Ishikawa (cell line): ENCODE measurements at regions not wholly inside any gene's neighbourhood (a gene's known extent, or its start where the extent isn't known, plus 50 kb on each side); places are given as distances from the start of the nearest gene placed in this dataset.

ENCODE experiments used
- CEBPB ChIP-seq: IDR thresholded peaks from 2 replicates; pipeline ENCODE4 v1.6.1; 2012
- CREB1 ChIP-seq: IDR thresholded peaks from 2 replicates; pipeline ENCODE4 v1.6.1; 2012; ENCODE audit warnings: low read depth
- EGR1 ChIP-seq: IDR thresholded peaks from 2 replicates; pipeline ENCODE4 v1.6.1; 2012
- EP300 ChIP-seq: IDR thresholded peaks from 2 replicates; pipeline ENCODE4 v1.6.1; 2012; ENCODE audit warnings: borderline replicate concordance
- FOXM1 ChIP-seq: IDR thresholded peaks from 2 replicates; pipeline ENCODE4 v1.6.1; 2012; ENCODE audit warnings: low read depth, borderline replicate concordance
- MAX ChIP-seq: IDR thresholded peaks from 2 replicates; pipeline ENCODE4 v1.6.1; 2012
- NFIC ChIP-seq: IDR thresholded peaks from 2 replicates; pipeline ENCODE4 v1.6.1; 2012
- RAD21 ChIP-seq: IDR thresholded peaks from 2 replicates; pipeline ENCODE4 v1.6.1; 2012; ENCODE audit warnings: low read depth
- REST ChIP-seq: IDR thresholded peaks from 2 replicates; pipeline ENCODE4 v1.6.1; 2012; ENCODE audit warnings: low read depth, mild to moderate bottlenecking
- TAF1 ChIP-seq: IDR thresholded peaks from 2 replicates; pipeline ENCODE4 v1.6.1; 2012; ENCODE audit warnings: low read depth, mild to moderate bottlenecking
- TCF12 ChIP-seq: IDR thresholded peaks from 2 replicates; pipeline ENCODE4 v1.6.1; 2012; ENCODE audit warnings: low read depth
- TEAD4 ChIP-seq: IDR thresholded peaks from 2 replicates; pipeline ENCODE4 v1.6.1; 2012
- YY1 ChIP-seq: IDR thresholded peaks from 2 replicates; pipeline ENCODE4 v1.6.1; 2012; ENCODE audit warnings: low read depth
- ZBTB7A ChIP-seq: IDR thresholded peaks from 2 replicates; pipeline ENCODE4 v1.6.1; 2012; ENCODE audit warnings: low read depth
- TF ChIP-seq, protein P1 (sequence below): IDR thresholded peaks from 2 replicates; pipeline ENCODE4 v1.6.1; 2012

DNA sequence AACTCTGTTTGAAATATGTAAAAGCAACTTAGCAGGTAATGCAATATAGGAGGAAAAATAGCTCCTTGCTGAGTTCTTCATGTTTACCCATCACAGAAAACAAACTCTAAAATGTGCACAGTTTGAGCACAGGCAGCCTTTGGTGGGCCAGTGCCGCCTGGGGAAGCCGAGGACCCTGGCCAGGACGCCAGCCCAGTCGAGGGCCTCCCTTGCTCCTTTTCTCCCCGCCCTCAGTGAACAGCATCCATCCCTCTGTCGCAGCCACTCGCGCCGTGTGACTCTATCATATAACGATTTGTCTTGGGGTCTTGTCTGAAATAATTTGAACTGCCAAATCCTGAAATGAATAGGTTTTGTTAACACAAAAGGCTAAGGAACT lies 286.7 kb upstream of the IRX4 start:
- no peak for TF ChIP-seq EP300
- TF ChIP-seq NFIC, result no peak
- TF ChIP-seq, protein P1, sequence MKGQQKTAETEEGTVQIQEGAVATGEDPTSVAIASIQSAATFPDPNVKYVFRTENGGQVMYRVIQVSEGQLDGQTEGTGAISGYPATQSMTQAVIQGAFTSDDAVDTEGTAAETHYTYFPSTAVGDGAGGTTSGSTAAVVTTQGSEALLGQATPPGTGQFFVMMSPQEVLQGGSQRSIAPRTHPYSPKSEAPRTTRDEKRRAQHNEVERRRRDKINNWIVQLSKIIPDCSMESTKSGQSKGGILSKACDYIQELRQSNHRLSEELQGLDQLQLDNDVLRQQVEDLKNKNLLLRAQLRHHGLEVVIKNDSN, result no peak
- no peak for TF ChIP-seq ZBTB7A
- TF ChIP-seq CEBPB, result no peak
- TF ChIP-seq FOXM1, result no peak
- no peak for TF ChIP-seq TCF12
- TF ChIP-seq EGR1, result no peak
- TF ChIP-seq TEAD4, result no peak
- no peak for TF ChIP-seq YY1
- TF ChIP-seq TAF1, result no peak
- no peak for TF ChIP-seq CREB1
- TF ChIP-seq RAD21, result no peak
- TF ChIP-seq MAX, result no peak
- TF ChIP-seq REST, result no peak

DNA sequence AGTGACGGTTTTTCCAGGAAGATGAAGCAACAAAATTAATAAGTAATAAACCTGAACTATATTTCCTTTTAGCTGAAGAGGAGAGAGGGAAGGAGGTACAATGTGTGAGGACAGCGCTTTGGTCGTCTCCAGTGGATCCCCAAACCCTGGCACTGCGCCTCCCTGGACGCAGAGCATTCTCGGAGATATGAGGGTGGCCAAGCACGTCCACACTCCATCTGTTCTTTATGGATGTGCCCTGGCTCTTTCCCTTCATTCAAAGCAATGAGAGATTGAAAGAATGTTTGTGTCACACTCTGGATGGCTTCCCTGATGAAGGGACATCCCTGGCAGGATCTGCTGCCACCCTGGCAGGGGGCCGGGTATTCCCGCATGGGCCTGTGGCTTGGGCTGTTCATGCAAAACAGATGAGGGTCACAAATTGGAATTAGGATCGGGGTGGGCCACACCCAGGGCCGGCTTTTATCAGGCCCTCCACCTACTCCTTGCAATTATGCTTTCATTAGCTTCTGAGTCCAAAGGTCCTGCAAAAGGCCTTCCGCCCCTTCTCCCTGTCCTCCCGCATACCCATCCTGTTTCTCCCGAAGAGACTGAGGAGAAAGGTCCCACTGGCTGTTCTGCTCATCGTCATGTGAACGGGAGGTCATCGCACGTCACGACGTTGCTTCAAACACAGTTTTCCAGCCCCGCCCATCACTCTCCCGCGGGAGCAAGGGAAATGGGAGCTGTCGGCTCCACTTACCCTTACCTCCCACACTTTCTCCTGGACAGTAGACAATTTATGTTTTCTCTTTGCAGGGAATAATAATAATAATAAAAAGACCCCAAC lies 286.1 kb upstream of the IRX4 start:
- no peak for TF ChIP-seq NFIC
- TF ChIP-seq EGR1, result no peak
- no peak for TF ChIP-seq EP300
- TF ChIP-seq YY1, result no peak

- no peak for TF ChIP-seq CREB1
- no peak for TF ChIP-seq ZBTB7A
- TF ChIP-seq YY1, result no peak
- TF ChIP-seq MAX, result no peak
- TF ChIP-seq TAF1, result no peak
- TF ChIP-seq REST, result no peak
- TF ChIP-seq TEAD4, result no peak
- no peak for TF ChIP-seq EGR1
- no peak for TF ChIP-seq RAD21
- no peak for TF ChIP-seq TCF12
- TF ChIP-seq EP300, result no peak
- TF ChIP-seq FOXM1, result no peak
- TF ChIP-seq CEBPB, result no peak
- TF ChIP-seq, protein P1, result no peak
- TF ChIP-seq NFIC, result no peak
Measured at GRCh38 chr5:2167671-2168070, 284.9 kb upstream of the IRX4 start.

- TF ChIP-seq EGR1, result no peak
- TF ChIP-seq MAX, result no peak
- TF ChIP-seq NFIC, result no peak
- no peak for TF ChIP-seq YY1
- TF ChIP-seq CREB1, result no peak
- TF ChIP-seq RAD21, result no peak
- TF ChIP-seq TAF1, result no peak
- no peak for TF ChIP-seq TCF12
- TF ChIP-seq, protein P1, result no peak
- TF ChIP-seq CEBPB, result no peak
- no peak for TF ChIP-seq FOXM1
- TF ChIP-seq ZBTB7A, result no peak
- TF ChIP-seq REST, result no peak
- no peak for TF ChIP-seq EP300
- TF ChIP-seq TEAD4, result no peak
Measured at GRCh38 chr5:2166979-2167377, 284.3 kb upstream of the IRX4 start.
